Ascending aorta (tissue), 2 donors: ENCODE measurements at regions not wholly inside any gene's neighbourhood (a gene's known extent, or its start where the extent isn't known, plus 50 kb on each side); places are given as distances from the start of the nearest gene placed in this dataset.
A peak's percentile ranks its signal among the peaks of the same experiment; 100 is the strongest.
"Not testable (repeated sequence)": the region's sequence is repeated elsewhere in the genome, so short reads cannot be mapped to it uniquely, and the experiment has no call there.

Experiments used
- DNase-seq, 2 donors: peaks; one replicate each; pipeline ENCODE4 v3.0.0-alpha.2; 2019; ENCODE audit warnings: low spot score in 2 of 2
- H3K27ac ChIP-seq, 2 donors: fragments of 200-600 bp; sonication (generic); one replicate each; pipeline ENCODE4 v1.5.1; 2016 to 2017; ENCODE audit warnings: mild to moderate bottlenecking in 1 of 2
- H3K27me3 ChIP-seq: fragments of 200-600 bp; sonication (generic); one replicate; pipeline ENCODE4 v1.5.1; 2017
- H3K36me3 ChIP-seq, 2 donors: fragments of 200-600 bp; sonication (generic); one replicate each; pipeline ENCODE4 v1.5.1; 2016
- H3K4me1 ChIP-seq, 2 donors: fragments of 200-600 bp; sonication (generic); one replicate each; pipeline ENCODE4 v1.5.1; 2016 to 2017; ENCODE audit warnings: mild to moderate bottlenecking in 1 of 2
- H3K4me3 ChIP-seq, 2 donors: fragments of 200-600 bp; sonication (generic); one replicate each; pipeline ENCODE4 v1.5.1; 2016 to 2017; ENCODE audit warnings: mild to moderate bottlenecking in 1 of 2
- H3K9me3 ChIP-seq, 2 donors: fragments of 200-600 bp; sonication (generic); one replicate each; pipeline ENCODE4 v1.5.1; 2016
- intact Hi-C: fragments of 100-400 bp; cut with DNase I; formaldehyde crosslinking; loops from one replicate; pipeline ENCODE4 v1.15.1; 2023
- TF ChIP-seq, protein P1 (sequence below), 3 experiments: fragments of 200-600 bp in 2 of 3; fragments of 450-650 bp in 1 of 3; sonication (generic) in 2 of 3; IDR thresholded peaks; one replicate each; pipeline ENCODE4 v1.5.1; 2016 to 2019; ENCODE audit warnings: antibody characterized with exemption in 3 of 3, mild to moderate bottlenecking in 1 of 3, moderate library complexity in 1 of 3

DNA sequence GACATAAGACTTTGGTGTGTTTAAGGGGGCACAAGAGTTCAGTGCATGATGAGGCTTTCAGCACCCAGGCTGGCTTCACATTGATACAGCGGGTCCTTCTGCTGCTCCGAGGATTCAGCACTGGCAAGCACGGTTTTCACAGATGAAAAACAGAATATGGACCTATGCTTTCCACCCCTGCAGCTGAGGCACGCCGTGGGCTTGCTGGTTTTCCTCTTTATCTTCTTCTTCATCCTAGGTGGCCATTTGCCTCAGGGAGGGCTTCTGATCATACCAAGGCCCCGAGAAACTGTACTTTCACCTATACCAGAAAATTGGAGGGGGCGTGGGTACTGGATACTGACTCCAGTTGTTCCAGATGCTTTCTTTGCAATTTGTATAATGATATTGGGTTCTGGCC is 277.1 kb upstream of the ZNF32 start:
- no peaks in the 10 kb centered on the region for H3K36me3 ChIP-seq
- peak in 1 of 2 donors; percentile 33 for DNase-seq

DNA sequence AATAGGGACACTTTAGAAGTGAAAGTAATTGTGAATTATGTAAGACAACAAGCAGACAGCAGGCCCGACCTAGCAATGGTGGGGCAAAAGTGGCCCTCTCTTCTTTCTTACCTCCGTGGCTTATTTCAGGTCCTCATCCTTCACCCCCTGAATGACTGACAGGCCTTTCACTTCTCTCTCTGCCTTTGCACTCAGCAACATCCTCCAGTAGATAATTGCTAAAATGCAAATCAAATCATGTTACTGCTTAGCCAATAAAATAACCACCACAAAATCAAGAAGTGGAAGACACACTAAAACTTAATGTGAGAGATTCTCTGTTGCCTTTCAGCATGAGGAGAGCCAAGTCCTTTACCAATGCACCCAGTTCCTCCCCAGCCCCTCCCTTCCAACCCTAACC is 274.6 kb upstream of the ZNF32 start:
- H3K9me3 ChIP-seq: no peaks in the 10 kb centered on the region
- intact Hi-C loops: no loop called here
- TF ChIP-seq, protein P1, sequence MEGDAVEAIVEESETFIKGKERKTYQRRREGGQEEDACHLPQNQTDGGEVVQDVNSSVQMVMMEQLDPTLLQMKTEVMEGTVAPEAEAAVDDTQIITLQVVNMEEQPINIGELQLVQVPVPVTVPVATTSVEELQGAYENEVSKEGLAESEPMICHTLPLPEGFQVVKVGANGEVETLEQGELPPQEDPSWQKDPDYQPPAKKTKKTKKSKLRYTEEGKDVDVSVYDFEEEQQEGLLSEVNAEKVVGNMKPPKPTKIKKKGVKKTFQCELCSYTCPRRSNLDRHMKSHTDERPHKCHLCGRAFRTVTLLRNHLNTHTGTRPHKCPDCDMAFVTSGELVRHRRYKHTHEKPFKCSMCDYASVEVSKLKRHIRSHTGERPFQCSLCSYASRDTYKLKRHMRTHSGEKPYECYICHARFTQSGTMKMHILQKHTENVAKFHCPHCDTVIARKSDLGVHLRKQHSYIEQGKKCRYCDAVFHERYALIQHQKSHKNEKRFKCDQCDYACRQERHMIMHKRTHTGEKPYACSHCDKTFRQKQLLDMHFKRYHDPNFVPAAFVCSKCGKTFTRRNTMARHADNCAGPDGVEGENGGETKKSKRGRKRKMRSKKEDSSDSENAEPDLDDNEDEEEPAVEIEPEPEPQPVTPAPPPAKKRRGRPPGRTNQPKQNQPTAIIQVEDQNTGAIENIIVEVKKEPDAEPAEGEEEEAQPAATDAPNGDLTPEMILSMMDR (IDR thresholded peaks at IDR 0.05): no peak

More for the DNA sequence above, 277.1 kb upstream of the ZNF32 start:
- H3K27ac ChIP-seq: no peak overlapping the region
- H3K27me3 ChIP-seq: no peaks in the 10 kb centered on the region
- H3K9me3 ChIP-seq: no peaks in the 10 kb centered on the region
- no peaks in the 10 kb centered on the region for H3K4me1 ChIP-seq
- intact Hi-C loops: no loop called here
- TF ChIP-seq, protein P1 (IDR thresholded peaks at IDR 0.05): no peak
- H3K4me3 ChIP-seq: no peak overlapping the region

DNA sequence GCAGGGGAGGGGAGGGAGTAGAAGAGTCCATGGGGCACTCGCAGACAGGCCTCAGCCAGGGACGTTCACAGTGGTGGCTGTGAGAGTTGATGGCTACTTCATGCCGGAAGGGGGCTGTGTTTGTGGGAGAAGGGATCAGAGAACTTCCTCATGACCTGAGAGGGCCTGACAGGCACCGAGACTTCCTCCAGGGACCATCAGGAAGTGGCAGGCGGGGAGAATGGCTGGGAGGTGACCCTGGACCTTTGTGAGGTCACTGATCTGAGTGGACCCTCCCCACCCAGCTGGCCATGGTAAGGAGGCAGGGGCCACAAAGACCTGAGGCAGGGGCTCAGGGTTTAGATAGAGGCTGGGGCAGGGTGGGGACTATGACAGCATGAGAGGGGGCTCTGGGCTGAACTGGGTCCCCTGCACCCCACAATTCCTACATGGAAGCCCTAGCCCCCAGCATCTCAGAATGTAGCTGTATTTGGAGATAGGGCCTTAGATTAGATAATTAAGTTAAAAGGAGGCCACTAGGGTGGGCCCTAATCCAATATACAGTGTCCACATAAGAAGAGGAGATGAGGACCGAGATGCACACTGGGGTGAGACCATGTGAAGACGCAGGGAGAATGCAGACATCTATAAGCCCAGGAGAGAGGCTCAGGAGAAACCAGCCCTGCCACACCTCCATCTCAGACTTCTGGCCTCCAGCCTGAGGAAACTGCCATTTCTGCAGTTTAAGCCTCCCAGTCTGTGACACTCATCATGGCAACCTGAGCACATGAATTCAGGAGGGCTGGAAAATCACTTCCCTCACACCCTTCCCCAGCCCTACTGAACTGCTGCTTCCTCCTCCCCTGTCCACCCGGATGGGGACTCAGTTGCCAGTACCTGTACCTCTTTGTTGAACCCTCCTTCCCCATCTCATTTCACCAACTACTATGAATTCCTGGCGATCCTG is 273.9 kb upstream of the ZNF32 start:
- no peaks in the 10 kb centered on the region for H3K27me3 ChIP-seq
- TF ChIP-seq, protein P1 (IDR thresholded peaks at IDR 0.05): no peak

More for the DNA sequence above, 274.6 kb upstream of the ZNF32 start:
- H3K27ac ChIP-seq: no peak overlapping the region
- no peak overlapping the region for H3K4me3 ChIP-seq
- H3K36me3 ChIP-seq: no peaks in the 10 kb centered on the region
- H3K4me1 ChIP-seq: no peaks in the 10 kb centered on the region
- no peak for DNase-seq
- no peaks in the 10 kb centered on the region for H3K27me3 ChIP-seq

GRCh38 chr10:43921881-43922280 is 273.2 kb upstream of the ZNF32 start:
- Histone ChIP-seq H3K4me3 (no peak overlapping the region), H3K9me3 (no peaks in the 10 kb centered on the region), H3K27ac (no peak overlapping the region), H3K27me3 (no peaks in the 10 kb centered on the region), H3K36me3 (no peaks in the 10 kb centered on the region), H3K4me1 (no peaks in the 10 kb centered on the region)
- intact Hi-C loops: no loop called here
- no peak for DNase-seq
- TF ChIP-seq, protein P1 (IDR thresholded peaks at IDR 0.05): no peak

More for the DNA sequence above, 273.9 kb upstream of the ZNF32 start:
- Histone ChIP-seq H3K36me3 (no peaks in the 10 kb centered on the region), H3K4me1 (no peaks in the 10 kb centered on the region), H3K4me3 (no peak overlapping the region), H3K27ac (no peak overlapping the region), H3K9me3 (no peaks in the 10 kb centered on the region)
- DNase-seq: peak in 1 of 2 donors; percentile 48
- intact Hi-C loops: no loop called here

GRCh38 chr10:43921478-43921877 is 272.8 kb upstream of the ZNF32 start:
- H3K4me3 ChIP-seq: no peak overlapping the region
- H3K36me3 ChIP-seq: no peaks in the 10 kb centered on the region
- H3K9me3 ChIP-seq: no peaks in the 10 kb centered on the region
- intact Hi-C loops: no loop called here
- DNase-seq: no peak
- no peak overlapping the region for H3K27ac ChIP-seq
- H3K4me1 ChIP-seq: no peaks in the 10 kb centered on the region
- TF ChIP-seq, protein P1 (IDR thresholded peaks at IDR 0.05): no peak
- H3K27me3 ChIP-seq: no peaks in the 10 kb centered on the region

- H3K4me3 ChIP-seq, intact Hi-C loops, H3K27me3 ChIP-seq, H3K36me3 ChIP-seq, H3K27ac ChIP-seq, H3K9me3 ChIP-seq, H3K4me1 ChIP-seq: not testable (repeated sequence)
- DNase-seq: peak in 1 of 2 donors; percentile 50
These were observed 271.6 kb upstream of the ZNF32 start for GRCh38 chr10:43920236-43920758.
